Sigmoid colon (tissue), 6 donors: ENCODE measurements at regions not wholly inside any gene's neighbourhood (a gene's known extent, or its start where the extent isn't known, plus 50 kb on each side); places are given as distances from the start of the nearest gene placed in this dataset.

ENCODE experiments used
- DNase-seq: peaks from one replicate; pipeline ENCODE4 v3.0.0-alpha.2; 2019
- H3K27ac ChIP-seq, 4 donors: fragments of 200-600 bp; sonication (generic); one replicate each; pipeline ENCODE4 v1.5.1; 2016 to 2019; ENCODE audit warnings: mild to moderate bottlenecking in 1 of 4
- H3K27me3 ChIP-seq, 3 donors: fragments of 200-600 bp; sonication (generic); one replicate each; pipeline ENCODE4 v1.5.1; 2019; ENCODE audit warnings: mild to moderate bottlenecking in 1 of 3
- H3K36me3 ChIP-seq, 4 donors: fragments of 200-600 bp; sonication (generic); one replicate each; pipeline ENCODE4 v1.5.1; 2016 to 2019
- H3K4me1 ChIP-seq, 4 donors: fragments of 200-600 bp; sonication (generic); one replicate each; pipeline ENCODE4 v1.5.1; 2017 to 2019
- H3K4me3 ChIP-seq, 4 donors: fragments of 200-600 bp; sonication (generic); one replicate each; pipeline ENCODE4 v1.5.1; 2017 to 2019; ENCODE audit warnings: mild to moderate bottlenecking in 2 of 4, moderate library complexity in 1 of 4
- H3K9me3 ChIP-seq, 4 donors: fragments of 200-600 bp in 3 of 4; sonication (generic) in 3 of 4; one replicate each; pipeline versions ENCODE4 v1.5.1 to v1.6.1; 2013 to 2019
- CTCF ChIP-seq, 4 experiments: fragments of 450-650 bp in 3 of 4; fragments of 200-600 bp in 1 of 4; IDR thresholded peaks; one replicate each; pipeline ENCODE4 v1.5.1; 2016 to 2019; ENCODE audit warnings: antibody characterized with exemption in 4 of 4, mild to moderate bottlenecking in 3 of 4, moderate library complexity in 2 of 4
- EP300 ChIP-seq, 4 donors: sonication (generic); formaldehyde crosslinking; IDR thresholded peaks; one replicate each; pipeline ENCODE4 v1.6.1; 2017; ENCODE audit warnings: antibody characterized with exemption in 4 of 4
- POLR2A ChIP-seq, 2 donors: fragments of 450-650 bp; IDR thresholded peaks; one replicate each; pipeline ENCODE4 v1.6.1; 2016; ENCODE audit warnings: antibody characterized with exemption in 2 of 2, mild to moderate bottlenecking in 2 of 2, moderate library complexity in 2 of 2
- POLR2AphosphoS5 ChIP-seq, 4 donors: sonication (generic); formaldehyde crosslinking; IDR thresholded peaks; one replicate each; pipeline ENCODE4 v1.6.1; 2017; ENCODE audit warnings: antibody characterized with exemption in 4 of 4
- WGBS, 2 donors: extraction: QIAGEN DNeasy Blood & Tissue Kit; methylation state at CpG; one replicate each; pipeline ENCODE4 v1.1.7; 2013; 5-methylcytosine and 5-hydroxymethylcytosine counted together
- intact Hi-C: fragments of 100-400 bp; cut with DNase I; formaldehyde crosslinking; loops from one replicate; pipeline ENCODE4 v1.15.1; 2023
- donor health status: healthy with polysubstance abuse.
- donor health status: healthy.

GRCh38 chrX:110462957-110463356 lies 104.3 kb downstream of the RTL9 start:
- Histone ChIP-seq H3K36me3 (no peaks in the 10 kb centered on the region), H3K4me1 (no peaks in the 10 kb centered on the region), H3K27ac (no peak overlapping the region), H3K27me3 (no peaks in the 10 kb centered on the region), H3K9me3 (no peaks in the 10 kb centered on the region), H3K4me3 (no peak overlapping the region)
- no peak for DNase-seq
- intact Hi-C loops, result no loop called here
- TF ChIP-seq EP300 (IDR thresholded peaks at IDR 0.05) (no peak), CTCF (IDR thresholded peaks at IDR 0.05) (no peak), POLR2A (IDR thresholded peaks at IDR 0.05) (no peak), POLR2AphosphoS5 (IDR thresholded peaks at IDR 0.05) (no peak)

- Histone ChIP-seq H3K4me3 (no peak overlapping the region), H3K36me3 (no peaks in the 10 kb centered on the region), H3K27ac (no peak overlapping the region), H3K9me3 (no peaks in the 10 kb centered on the region), H3K27me3 (no peaks in the 10 kb centered on the region), H3K4me1 (no peaks in the 10 kb centered on the region)
- intact Hi-C loops, result no loop called here
- 81 to 95% methylated on average over 2 of the region's 2 CpGs for WGBS, 2 donors
- TF ChIP-seq CTCF (IDR thresholded peaks at IDR 0.05) (no peak), POLR2AphosphoS5 (IDR thresholded peaks at IDR 0.05) (no peak), EP300 (IDR thresholded peaks at IDR 0.05) (no peak), POLR2A (IDR thresholded peaks at IDR 0.05) (no peak)
- no peak for DNase-seq
Observed at GRCh38 chrX:110466790-110467189, 108.1 kb downstream of the RTL9 start.

GRCh38 chrX:110472265-110472664 lies 113.6 kb downstream of the RTL9 start:
- TF ChIP-seq POLR2AphosphoS5 (IDR thresholded peaks at IDR 0.05), result no peak
- no peak for TF ChIP-seq EP300 (IDR thresholded peaks at IDR 0.05)
- no peak for TF ChIP-seq CTCF (IDR thresholded peaks at IDR 0.05)
- TF ChIP-seq POLR2A (IDR thresholded peaks at IDR 0.05), result no peak
- intact Hi-C loops, result no loop called here
- WGBS, 2 donors, result 93 to 94% methylated on average over 3 of the region's 3 CpGs

GRCh38 chrX:110477593-110478228 lies 119.1 kb downstream of the RTL9 start:
- H3K4me1 ChIP-seq, result no peaks in the 10 kb centered on the region
- no peaks in the 10 kb centered on the region for H3K9me3 ChIP-seq
- intact Hi-C loops, result no loop called here
- 81 to 86% methylated on average over 5 of the region's 5 CpGs for WGBS, 2 donors
- DNase-seq, result no peak
- TF ChIP-seq POLR2A (IDR thresholded peaks at IDR 0.05) (no peak), CTCF (IDR thresholded peaks at IDR 0.05) (no peak)
- H3K27ac ChIP-seq, result no peak overlapping the region
- H3K27me3 ChIP-seq, result no peaks in the 10 kb centered on the region
- H3K36me3 ChIP-seq, result no peaks in the 10 kb centered on the region
- H3K4me3 ChIP-seq, result no peak overlapping the region

More at GRCh38 chrX:110472265-110472664, 113.6 kb downstream of the RTL9 start:
- no peaks in the 10 kb centered on the region for H3K27me3 ChIP-seq
- H3K4me1 ChIP-seq, result no peaks in the 10 kb centered on the region
- H3K9me3 ChIP-seq, result no peaks in the 10 kb centered on the region
- H3K36me3 ChIP-seq, result no peaks in the 10 kb centered on the region
- no peak for DNase-seq
- H3K27ac ChIP-seq, result no peak overlapping the region
- H3K4me3 ChIP-seq, result no peak overlapping the region
